ENCODE measurements at regions not wholly inside any gene's neighbourhood (a gene's known extent, or its start where the extent isn't known, plus 50 kb on each side); places are given as distances from the start of the nearest gene placed in this dataset.

- Histone ChIP-seq H3K4me3 (no peak overlapping the region), H3K27me3 (no peaks in the 10 kb centered on the region), H3K4me1 (replicated peaks in 1 of 2) (no peaks in the 10 kb centered on the region), H3K9me3 (replicated peaks in 1 of 3) (no peaks in the 10 kb centered on the region), H3K36me3 (replicated peaks in 1 of 2) (no peaks in the 10 kb centered on the region), H3K27ac (no peak overlapping the region)
- whole genome bisulfite sequencing, 4 donors, result 64 to 79% (median 69%) methylated on average over 3 of the region's 3 CpGs
- intact Hi-C loops (cut with DNase I), result no loop called here
- TF ChIP-seq POLR2A (IDR thresholded peaks at IDR 0.05) (no peak), CTCF (IDR thresholded peaks at IDR 0.05) (no peak)
- no peak for DNase-seq
These were observed 143.4 kb upstream of the ITGB1 start for GRCh38 chr10:33101392-33101787.

GRCh38 chr10:33100781-33101391 lies 142.9 kb upstream of the ITGB1 start:
- Histone ChIP-seq H3K9me3 (replicated peaks in 1 of 3) (no peaks in the 10 kb centered on the region), H3K27me3 (no peaks in the 10 kb centered on the region), H3K27ac (no peak overlapping the region), H3K4me3 (no peak overlapping the region), H3K36me3 (replicated peaks in 1 of 2) (no peaks in the 10 kb centered on the region), H3K4me1 (replicated peaks in 1 of 2) (no peaks in the 10 kb centered on the region)
- WGBS, 4 donors, result 76 to 87% (median 83%) methylated on average over 1 of the region's 1 CpG
- intact Hi-C loops (cut with DNase I), result no loop called here
- TF ChIP-seq CTCF (IDR thresholded peaks at IDR 0.05), result no peak
- no peak for TF ChIP-seq POLR2A (IDR thresholded peaks at IDR 0.05)
- DNase-seq, result no peak

GRCh38 chr10:33099748-33100147 lies 141.7 kb upstream of the ITGB1 start:
- Histone ChIP-seq H3K27ac (no peak overlapping the region), H3K36me3 (replicated peaks in 1 of 2) (no peaks in the 10 kb centered on the region), H3K4me3 (no peak overlapping the region), H3K4me1 (replicated peaks in 1 of 2) (no peaks in the 10 kb centered on the region), H3K27me3 (no peaks in the 10 kb centered on the region), H3K9me3 (replicated peaks in 1 of 3) (no peaks in the 10 kb centered on the region)
- TF ChIP-seq CTCF (IDR thresholded peaks at IDR 0.05), result no peak
- TF ChIP-seq POLR2A (IDR thresholded peaks at IDR 0.05), result no peak
- intact Hi-C loops (cut with DNase I), result no loop called here
- DNase-seq, result no peak
- 41 to 74% (median 64%) methylated on average over 1 of the region's 1 CpG for WGBS, 4 donors

GRCh38 chr10:33098951-33099663 lies 141.1 kb upstream of the ITGB1 start:
- Histone ChIP-seq H3K4me3 (no peak overlapping the region), H3K36me3 (replicated peaks in 1 of 2) (no peaks in the 10 kb centered on the region), H3K27me3 (no peaks in the 10 kb centered on the region), H3K4me1 (replicated peaks in 1 of 2) (no peaks in the 10 kb centered on the region), H3K27ac (no peak overlapping the region), H3K9me3 (replicated peaks in 1 of 3) (no peaks in the 10 kb centered on the region)
- TF ChIP-seq POLR2A (IDR thresholded peaks at IDR 0.05) (no peak), CTCF (IDR thresholded peaks at IDR 0.05) (no peak)
- WGBS, 4 donors, result 79 to 86% (median 82%) methylated on average over 4 of the region's 4 CpGs
- DNase-seq, result no peak
- intact Hi-C loops (cut with DNase I), result no loop called here

All from adrenal gland (tissue), 9 donors.